SU-DHL-6 (cell line): ENCODE measurements at regions not wholly inside any gene's neighbourhood (a gene's known extent, or its start where the extent isn't known, plus 50 kb on each side); places are given as distances from the start of the nearest gene placed in this dataset.

Experiments
- CTCF ChIP-seq: fragments of 200-600 bp; sonication (generic); IDR thresholded peaks from one replicate; pipeline ENCODE4 v1.5.1; 2017; ENCODE audit warnings: antibody characterized with exemption, mild to moderate bottlenecking, low read length, moderate library complexity; ENCODE audit not compliant: insufficient read depth, poor library complexity, severe bottlenecking
- EZH2phosphoT487 ChIP-seq: fragments of 200-600 bp; sonication (generic), shearing (Covaris generic); conservative IDR thresholded peaks from 2 replicates; pipeline ENCODE4 v1.6.1; 2018; ENCODE audit warnings: mild to moderate bottlenecking, antibody characterized with exemption, low read length, moderate library complexity, mixed read lengths

DNA sequence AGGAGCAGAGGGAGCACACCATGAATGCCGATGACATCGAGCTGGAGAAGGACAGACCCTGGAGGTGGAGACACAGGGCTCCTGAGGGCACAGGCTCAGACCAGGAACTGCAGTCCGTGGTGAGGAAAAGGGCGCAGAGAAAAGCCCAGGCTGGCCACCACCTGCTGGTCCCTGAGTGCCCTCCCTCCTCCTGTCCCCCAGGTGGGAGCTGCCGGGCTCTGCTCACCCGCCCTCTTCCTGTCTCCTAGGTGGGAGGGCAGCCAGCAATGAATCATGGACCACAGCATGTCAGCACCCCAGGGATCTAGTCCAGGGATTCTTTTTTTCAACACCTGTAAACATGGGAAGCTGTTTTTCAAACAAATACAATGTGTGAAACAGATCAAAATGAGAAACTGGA lies 94.6 kb upstream of the ARHGEF7 start:
- TF ChIP-seq CTCF (no peak), EZH2phosphoT487 (no peak)
